Right cardiac atrium (tissue), 5 donors: ENCODE measurements at regions not wholly inside any gene's neighbourhood (a gene's known extent, or its start where the extent isn't known, plus 50 kb on each side); places are given as distances from the start of the nearest gene placed in this dataset.
A peak's percentile ranks its signal among the peaks of the same experiment; 100 is the strongest.
"Not testable (repeated sequence)": the region's sequence is repeated elsewhere in the genome, so short reads cannot be mapped to it uniquely, and the experiment has no call there.

ENCODE experiments used
- ATAC-seq, 2 donors: fragments of 200-7000 bp; cut with Tn5 transposase; one replicate each; pipeline versions ENCODE4 v1.8.0 to v1.9.1; 2020; ENCODE audit warnings: moderate library complexity in 2 of 2, mild to moderate bottlenecking in 1 of 2
- DNase-seq, 3 donors: peaks; one replicate each; pipeline ENCODE4 v3.0.0-alpha.2; 2020
- H3K27ac ChIP-seq: one replicate; pipeline ENCODE4 v1.5.1; 2013; ENCODE audit warnings: mild to moderate bottlenecking, low read length, control low read depth, moderate library complexity
- H3K27me3 ChIP-seq: one replicate; pipeline ENCODE4 v1.6.1; 2013; ENCODE audit not compliant: control insufficient read depth, insufficient read depth
- H3K4me1 ChIP-seq: one replicate; pipeline ENCODE4 v1.6.1; 2013; ENCODE audit warnings: low read length; ENCODE audit not compliant: control insufficient read depth, insufficient read depth
- H3K4me3 ChIP-seq: one replicate; pipeline ENCODE4 v1.5.1; 2013; ENCODE audit warnings: low read length, control low read depth
- H3K9me3 ChIP-seq: one replicate; pipeline ENCODE4 v1.6.1; 2013; ENCODE audit warnings: low read length; ENCODE audit not compliant: control insufficient read depth
- WGBS: extraction: QIAGEN DNeasy Blood & Tissue Kit; methylation state at CpG from one replicate; pipeline ENCODE4 v1.1.7; 2013; 5-methylcytosine and 5-hydroxymethylcytosine counted together
- intact Hi-C, 4 donors: fragments of 100-400 bp; cut with DNase I; formaldehyde crosslinking; loops; one replicate each; pipeline versions ENCODE4 v1.11.0 to v1.14.0; 2022 to 2023
- donor health status: healthy with polysubstance abuse.
- donor health status: DM: no; HTN: yes; CAD: no.
- donor health status: DM: no; HTN: no; CAD: no.
- donor health status: DM: no; HTN: yes; CAD: no; lungs with severe emphysema.
- donor health status: DM: yes; HTN: yes; CAD: no.

GRCh38 chr21:10431995-10432394 is 89.4 kb upstream of the TPTE start:
- H3K9me3 ChIP-seq, H3K27me3 ChIP-seq, H3K4me1 ChIP-seq, H3K4me3 ChIP-seq, H3K27ac ChIP-seq, intact Hi-C loops: not testable (repeated sequence)
- ATAC-seq, result peak; percentile 12 to 16
- peak in 1 of 3 donors; percentile 49 for DNase-seq
- WGBS, result 58% methylated on average over 6 of the region's 6 CpGs

DNA sequence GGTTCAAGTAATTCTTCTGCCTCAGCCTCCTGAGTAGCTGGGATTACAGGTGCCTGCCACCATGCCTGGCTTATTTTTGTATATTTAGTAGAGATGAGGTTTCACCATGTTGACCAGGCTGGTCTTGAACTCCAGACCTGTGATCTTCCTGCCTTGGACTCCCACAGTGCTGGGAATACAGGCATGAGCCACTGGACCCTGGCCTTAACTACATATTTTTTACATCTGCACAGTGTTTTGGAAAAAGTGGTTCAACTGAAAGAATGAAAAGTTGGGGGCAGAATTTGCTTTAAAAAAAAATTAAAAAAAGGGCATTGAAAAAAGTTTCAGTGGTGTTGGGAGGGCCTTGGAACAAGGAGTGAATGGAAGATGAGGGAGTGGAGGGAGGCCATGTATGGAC is 88.9 kb upstream of the TPTE start:
- H3K27ac ChIP-seq, H3K4me1 ChIP-seq, H3K9me3 ChIP-seq, ATAC-seq, DNase-seq, intact Hi-C loops, H3K27me3 ChIP-seq, H3K4me3 ChIP-seq: not testable (repeated sequence)

DNA sequence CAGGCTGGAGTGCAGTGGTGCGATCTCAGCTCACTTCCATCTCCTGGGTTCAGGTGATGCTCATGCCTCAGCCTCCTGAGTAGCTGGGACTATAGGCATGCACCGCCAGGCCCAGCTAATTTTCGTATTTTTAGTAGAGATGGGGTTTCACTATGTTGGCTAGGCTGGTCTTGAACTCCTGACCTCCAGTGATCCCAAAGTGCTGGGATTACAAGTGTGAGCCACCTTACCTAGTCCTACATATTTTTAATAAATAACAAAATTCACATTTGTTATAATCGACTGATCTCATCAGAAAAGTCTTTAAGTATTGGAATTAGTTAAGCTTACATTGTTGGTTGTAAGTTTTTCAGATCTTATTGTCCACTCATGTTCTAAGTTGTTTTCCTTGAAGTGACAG is 83.4 kb upstream of the TPTE start:
- H3K27me3 ChIP-seq, H3K4me3 ChIP-seq, H3K9me3 ChIP-seq, H3K27ac ChIP-seq, intact Hi-C loops, H3K4me1 ChIP-seq, ATAC-seq: not testable (repeated sequence)
- WGBS, result 55% methylated on average over 4 of the region's 4 CpGs
- DNase-seq, result peak in 1 of 3 donors; percentile 33

GRCh38 chr21:10440639-10441038 is 80.7 kb upstream of the TPTE start:
- H3K27ac ChIP-seq, intact Hi-C loops, DNase-seq, H3K9me3 ChIP-seq, H3K4me1 ChIP-seq, H3K27me3 ChIP-seq, H3K4me3 ChIP-seq: not testable (repeated sequence)
- WGBS, result 83% methylated on average over 2 of the region's 2 CpGs
- ATAC-seq, result peak; percentile 62 to 64

DNA sequence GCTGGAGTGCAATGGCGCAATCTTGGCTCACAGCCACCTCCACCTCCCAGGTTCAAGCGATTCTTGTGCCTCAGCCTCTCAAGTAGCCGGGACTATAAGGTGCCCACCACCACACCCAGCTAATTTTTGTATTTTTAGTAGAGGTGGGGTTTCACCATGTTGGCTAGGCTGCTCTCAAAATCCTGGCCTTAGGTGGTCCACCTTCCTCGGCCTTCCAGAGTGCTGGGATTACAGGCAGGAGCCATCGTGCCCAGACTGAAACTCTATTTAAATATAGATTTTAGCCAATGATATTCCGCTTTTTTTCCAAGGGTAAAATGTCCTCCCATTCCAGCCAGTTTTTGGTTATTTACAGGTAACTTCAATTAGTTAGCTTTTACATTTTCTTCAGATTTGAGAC is 79.4 kb upstream of the TPTE start:
- ATAC-seq, result peak in 1 of 2 donors; percentile 14
- H3K9me3 ChIP-seq, intact Hi-C loops, H3K4me3 ChIP-seq, H3K27ac ChIP-seq, H3K27me3 ChIP-seq, H3K4me1 ChIP-seq: not testable (repeated sequence)
- 58% methylated on average over 6 of the region's 6 CpGs for WGBS
- peak in 1 of 3 donors; percentile 27 for DNase-seq

GRCh38 chr21:10445685-10446084 is 75.7 kb upstream of the TPTE start:
- H3K4me1 ChIP-seq, intact Hi-C loops, H3K9me3 ChIP-seq, H3K27me3 ChIP-seq, H3K4me3 ChIP-seq, ATAC-seq, H3K27ac ChIP-seq: not testable (repeated sequence)
- 49% methylated on average over 7 of the region's 7 CpGs for WGBS
- DNase-seq, result peak in 1 of 3 donors; percentile 27

- intact Hi-C loops, H3K9me3 ChIP-seq, H3K4me3 ChIP-seq, H3K27ac ChIP-seq, ATAC-seq, H3K4me1 ChIP-seq, H3K27me3 ChIP-seq: not testable (repeated sequence)
- DNase-seq, result peak in 1 of 3 donors; percentile 45
- WGBS, result 72% methylated on average over 8 of the region's 8 CpGs
Measured at GRCh38 chr21:10449451-10449850, 71.9 kb upstream of the TPTE start.

- ATAC-seq, H3K27me3 ChIP-seq, H3K27ac ChIP-seq, DNase-seq, H3K4me3 ChIP-seq, intact Hi-C loops, H3K4me1 ChIP-seq, H3K9me3 ChIP-seq: not testable (repeated sequence)
- 55% methylated on average over 6 of the region's 6 CpGs for WGBS
Measured at GRCh38 chr21:10451274-10451673, 70.1 kb upstream of the TPTE start.

DNA sequence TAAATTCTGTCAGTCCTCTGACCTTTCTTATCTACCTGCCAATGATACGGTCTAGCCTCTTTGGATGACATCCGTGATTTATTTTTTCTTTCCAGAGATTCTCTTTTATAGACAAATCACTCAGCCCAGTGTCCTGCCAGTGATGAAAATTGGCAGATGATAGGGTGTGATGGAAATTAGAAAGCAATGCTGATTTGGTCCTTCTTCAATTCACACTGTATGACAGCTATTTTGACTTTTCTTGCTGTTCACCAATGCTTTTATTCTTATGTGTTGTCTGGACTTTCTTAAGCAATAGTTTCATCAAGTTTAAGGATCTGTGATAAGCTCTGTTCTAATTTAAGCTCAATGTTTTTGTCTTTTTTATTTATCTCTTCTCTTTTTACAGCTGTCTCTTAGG is 63.6 kb upstream of the TPTE start:
- H3K27ac ChIP-seq, H3K4me3 ChIP-seq, intact Hi-C loops, H3K9me3 ChIP-seq, H3K4me1 ChIP-seq, DNase-seq, H3K27me3 ChIP-seq: not testable (repeated sequence)
- 51% methylated on average over 2 of the region's 2 CpGs for WGBS
- ATAC-seq, result peak in 1 of 2 donors; percentile 1

- H3K4me3 ChIP-seq, intact Hi-C loops, H3K9me3 ChIP-seq, H3K27ac ChIP-seq, H3K4me1 ChIP-seq, ATAC-seq, H3K27me3 ChIP-seq, DNase-seq: not testable (repeated sequence)
- WGBS, result 56% methylated on average over 5 of the region's 5 CpGs
Measured at GRCh38 chr21:10460957-10461356, 60.4 kb upstream of the TPTE start.

GRCh38 chr21:10461445-10461844 is 59.9 kb upstream of the TPTE start:
- H3K9me3 ChIP-seq, result not testable (repeated sequence)

GRCh38 chr21:10463156-10463555 is 58.2 kb upstream of the TPTE start:
- H3K4me1 ChIP-seq, result no peaks in the 10 kb centered on the region
- no peaks in the 10 kb centered on the region for H3K9me3 ChIP-seq
- WGBS, result 38% methylated on average over 5 of the region's 5 CpGs
- no peak overlapping the region for H3K4me3 ChIP-seq
- ATAC-seq (no peak), DNase-seq (no peak)
- no peaks in the 10 kb centered on the region for H3K27me3 ChIP-seq
- intact Hi-C loops, result no loop called here
- no peak overlapping the region for H3K27ac ChIP-seq

More at GRCh38 chr21:10461445-10461844, 59.9 kb upstream of the TPTE start:
- H3K4me3 ChIP-seq, H3K27me3 ChIP-seq, ATAC-seq, H3K4me1 ChIP-seq, intact Hi-C loops, H3K27ac ChIP-seq: not testable (repeated sequence)
- WGBS, result 61% methylated on average over 8 of the region's 8 CpGs
- peak in 1 of 3 donors; percentile 28 for DNase-seq
